H9 (cell line): ENCODE measurements at regions not wholly inside any gene's neighbourhood (a gene's known extent, or its start where the extent isn't known, plus 50 kb on each side); places are given as distances from the start of the nearest gene placed in this dataset.

ENCODE experiments used
- DNase-seq: peaks from one replicate; pipeline ENCODE4 v3.0.0-alpha.2; 2017
- H2AFZ ChIP-seq: one replicate; pipeline ENCODE4 v1.6.1; 2013; ENCODE audit warnings: mild to moderate bottlenecking, low read length, control low read depth, moderate library complexity
- H2AK5ac ChIP-seq: 2 replicates; pipeline ENCODE4 v1.6.1; 2013; ENCODE audit warnings: low read length, control low read depth, mixed read lengths; ENCODE audit not compliant: insufficient read length
- H2BK120ac ChIP-seq: one replicate; pipeline ENCODE4 v1.6.1; 2013; ENCODE audit warnings: low read depth, mild to moderate bottlenecking, low read length, control low read depth, inconsistent platforms; ENCODE audit not compliant: poor library complexity, severe bottlenecking
- H2BK12ac ChIP-seq: 2 replicates; pipeline ENCODE4 v1.6.1; 2013; ENCODE audit warnings: low read length, control low read depth, mixed read lengths, low read depth; ENCODE audit not compliant: insufficient read length
- H2BK15ac ChIP-seq: 2 replicates; pipeline ENCODE4 v1.6.1; 2013; ENCODE audit warnings: low read depth, low read length, control low read depth
- H2BK20ac ChIP-seq: one replicate; pipeline ENCODE4 v1.6.1; 2013; ENCODE audit warnings: low read depth, mild to moderate bottlenecking, low read length, control low read depth, inconsistent platforms; ENCODE audit not compliant: poor library complexity, severe bottlenecking
- H2BK5ac ChIP-seq: 2 replicates; pipeline ENCODE4 v1.6.1; 2013; ENCODE audit warnings: low read length, control low read depth, mixed read lengths; ENCODE audit not compliant: insufficient read length
- H3K14ac ChIP-seq: 2 replicates; pipeline ENCODE4 v1.6.1; 2013; ENCODE audit warnings: low read length, control low read depth; ENCODE audit not compliant: insufficient read depth
- H3K18ac ChIP-seq: 2 replicates; pipeline ENCODE4 v1.6.1; 2013; ENCODE audit warnings: low read depth, mild to moderate bottlenecking, mixed read lengths, low read length, control low read depth; ENCODE audit not compliant: insufficient read length
- H3K23ac ChIP-seq: 2 replicates; pipeline ENCODE4 v1.6.1; 2013; ENCODE audit warnings: low read length, control low read depth, mixed read lengths, low read depth; ENCODE audit not compliant: insufficient read length
- H3K23me2 ChIP-seq: 2 replicates; pipeline ENCODE4 v1.6.1; 2013; ENCODE audit warnings: low read depth, mild to moderate bottlenecking, mixed read lengths, low read length, control low read depth; ENCODE audit not compliant: insufficient read length, poor library complexity, severe bottlenecking
- H3K27ac ChIP-seq: 2 replicates; pipeline ENCODE4 v1.5.1; 2013; ENCODE audit warnings: low read length, control low read depth, mixed read lengths, low read depth; ENCODE audit not compliant: insufficient read length
- H3K27me3 ChIP-seq: 2 replicates; pipeline ENCODE4 v1.6.1; 2013; ENCODE audit warnings: low read length, control low read depth, inconsistent platforms; ENCODE audit not compliant: insufficient read depth
- H3K4ac ChIP-seq: 2 replicates; pipeline ENCODE4 v1.6.1; 2013; ENCODE audit warnings: low read depth, mild to moderate bottlenecking, control low read depth, inconsistent platforms, low read length, moderate library complexity
- H3K4me1 ChIP-seq: 2 replicates; pipeline ENCODE4 v1.6.1; 2013; ENCODE audit warnings: low read length, control low read depth, inconsistent platforms; ENCODE audit not compliant: insufficient read depth
- H3K4me2 ChIP-seq: 2 replicates; pipeline ENCODE4 v1.6.1; 2013; ENCODE audit warnings: low read length, control low read depth, mixed read lengths; ENCODE audit not compliant: insufficient read length, insufficient read depth
- H3K56ac ChIP-seq: 2 replicates; pipeline ENCODE4 v1.6.1; 2013; ENCODE audit warnings: low read depth, mild to moderate bottlenecking, mixed read lengths, low read length, control low read depth; ENCODE audit not compliant: insufficient read length
- H3K79me1 ChIP-seq: 2 replicates; pipeline ENCODE4 v1.6.1; 2013; ENCODE audit warnings: low read depth, mild to moderate bottlenecking, moderate library complexity, low read length, control low read depth, inconsistent platforms; ENCODE audit not compliant: insufficient read depth, poor library complexity, severe bottlenecking
- H3K79me2 ChIP-seq: 2 replicates; pipeline ENCODE4 v1.6.1; 2013; ENCODE audit warnings: low read length, control low read depth, inconsistent platforms; ENCODE audit not compliant: insufficient read depth
- H3K9ac ChIP-seq: 2 replicates; pipeline ENCODE4 v1.6.1; 2013; ENCODE audit warnings: low read length, control low read depth, mixed read lengths; ENCODE audit not compliant: insufficient read length; ENCODE audit errors: extremely low read depth
- H3K9me3 ChIP-seq: one replicate; pipeline ENCODE4 v1.6.1; 2013; ENCODE audit warnings: low read depth, low read length, inconsistent platforms; ENCODE audit not compliant: control insufficient read depth
- H3T11ph ChIP-seq: one replicate; pipeline ENCODE4 v1.6.1; 2013; ENCODE audit warnings: mild to moderate bottlenecking, low read length, control low read depth, inconsistent platforms
- H4K20me1 ChIP-seq: one replicate; pipeline ENCODE4 v1.6.1; 2013; ENCODE audit not compliant: control insufficient read depth, insufficient read length, insufficient read depth
- H4K5ac ChIP-seq: 2 replicates; pipeline ENCODE4 v1.6.1; 2013; ENCODE audit warnings: low read depth, mild to moderate bottlenecking, mixed read lengths, low read length, control low read depth; ENCODE audit not compliant: insufficient read length
- H4K8ac ChIP-seq: replicated peaks from 2 replicates; pipeline ENCODE4 v1.6.1; 2013; ENCODE audit warnings: low read length, control low read depth, mixed read lengths, low read depth; ENCODE audit not compliant: insufficient read length
- H4K91ac ChIP-seq: 2 replicates; pipeline ENCODE4 v1.6.1; 2013; ENCODE audit warnings: low read depth, mild to moderate bottlenecking, moderate library complexity, mixed read lengths, low read length, control low read depth; ENCODE audit not compliant: insufficient read length
- H3K27ac Mint-ChIP-seq, 3 experiments: 2 replicates in 2 of 3; 3 replicates in 1 of 3; pipeline ENCODE4 v1.8.0; 2020 to 2021; ENCODE audit warnings: mixed read lengths in 3 of 3, mild to moderate bottlenecking in 1 of 3, moderate library complexity in 1 of 3
- H3K27me3 Mint-ChIP-seq: 2 replicates; pipeline ENCODE4 v1.8.0; 2021; ENCODE audit warnings: low read depth, mild to moderate bottlenecking, moderate library complexity, mixed read lengths
- H3K36me3 Mint-ChIP-seq, 3 experiments: 2 replicates in 2 of 3; 3 replicates in 1 of 3; pipeline ENCODE4 v1.8.0; 2020 to 2021; ENCODE audit warnings: low read depth in 3 of 3, mixed read lengths in 3 of 3; ENCODE audit not compliant: insufficient read depth in 1 of 3
- H3K4me1 Mint-ChIP-seq, 2 experiments: 2 replicates each; pipeline ENCODE4 v1.8.0; 2020; ENCODE audit warnings: mixed read lengths in 2 of 2
- H3K4me3 Mint-ChIP-seq, 2 experiments: 2 replicates in 1 of 2; 3 replicates in 1 of 2; pipeline ENCODE4 v1.8.0; 2020 to 2021; ENCODE audit warnings: mild to moderate bottlenecking in 2 of 2, mixed read lengths in 2 of 2, moderate library complexity in 1 of 2
- H3K9me3 Mint-ChIP-seq, 2 experiments: 2 replicates in 1 of 2; 3 replicates in 1 of 2; pipeline ENCODE4 v1.8.0; 2020; ENCODE audit warnings: mild to moderate bottlenecking in 2 of 2, mixed read lengths in 2 of 2, moderate library complexity in 1 of 2
- CTCF ChIP-seq: fragments of 200-600 bp; sonication (generic); conservative IDR thresholded peaks from 3 replicates; pipeline ENCODE4 v1.8.0; 2021; ENCODE audit warnings: antibody characterized with exemption, mild to moderate bottlenecking
- WGBS: extraction: QIAGEN DNeasy Blood & Tissue Kit; methylation state at CpG from one replicate; pipeline ENCODE4 v1.1.7; 2013; ENCODE audit warnings: missing lambda C conversion rate, low lambda C conversion rate, mixed read lengths; ENCODE audit not compliant: insufficient read length; ENCODE audit errors: extremely low coverage; 5-methylcytosine and 5-hydroxymethylcytosine counted together

- no peak overlapping the region for H3K18ac ChIP-seq
- TF ChIP-seq CTCF: no peak
- Mint-ChIP-seq H3K4me3 (no peak overlapping the region), H3K27ac (no peak overlapping the region), H3K4me1 (0 out of 4 replicates have a peak, but pooled peaks cover 0 to 3% of the 10 kb centered on the region in 2 experiments), H3K9me3 (peaks cover 3 to 5% of the 10 kb centered on the region in 2 experiments; a peak in 3 of 5 replicates), H3K36me3 (peaks cover under 1 to 1% (median under 1%) of the 10 kb centered on the region in 3 experiments; a peak in 3 of 7 replicates), H3K27me3 (no peaks in the 10 kb centered on the region; the same call in 1 of the 2 replicates)
- no peak overlapping the region for H3K4ac ChIP-seq
- H3K27ac ChIP-seq: no peak overlapping the region
- H4K5ac ChIP-seq: no peak overlapping the region
- no peak overlapping the region for H3K14ac ChIP-seq
- H3K79me2 ChIP-seq: no peaks in the 10 kb centered on the region
- no peak overlapping the region for H2BK120ac ChIP-seq
- no peaks in the 10 kb centered on the region for H3K4me1 ChIP-seq
- H2BK5ac ChIP-seq: no peak overlapping the region
- H3K9me3 ChIP-seq: no peaks in the 10 kb centered on the region
- H3K79me1 ChIP-seq: no peaks in the 10 kb centered on the region
- H4K20me1 ChIP-seq: no peaks in the 10 kb centered on the region
- no CpG with 5 or more reads among the region's 3 CpGs for WGBS
- H3K27me3 ChIP-seq: no peaks in the 10 kb centered on the region
- H4K91ac ChIP-seq: no peak overlapping the region
- no peak overlapping the region for H2BK12ac ChIP-seq
- DNase-seq: no peak
- no peak overlapping the region for H3K4me2 ChIP-seq
- H3K56ac ChIP-seq: no peak overlapping the region
- no peak overlapping the region for H2AK5ac ChIP-seq
- H2BK20ac ChIP-seq: no peak overlapping the region
- H3K23ac ChIP-seq: no peak overlapping the region
- H3K9ac ChIP-seq: no peak overlapping the region
- H2AFZ ChIP-seq: no peak overlapping the region
- no peak overlapping the region for H4K8ac ChIP-seq
- H3K23me2 ChIP-seq: no peaks in the 10 kb centered on the region
- H2BK15ac ChIP-seq: no peak overlapping the region
- no peak overlapping the region for H3T11ph ChIP-seq
These were observed 1077.6 kb downstream of the TYW1 start for GRCh38 chr7:68074242-68074641.
